Brain microvascular endothelial cell (primary cell): ENCODE measurements at regions not wholly inside any gene's neighbourhood (a gene's known extent, or its start where the extent isn't known, plus 50 kb on each side); places are given as distances from the start of the nearest gene placed in this dataset.

Source experiments
- DNase-seq: peaks from one replicate; pipeline ENCODE4 v3.0.0-alpha.2; 2020
- H3K27ac ChIP-seq: fragments of 250-450 bp; sonication (Bioruptor Pico); 2 replicates; pipeline ENCODE4 v1.5.1; 2020; ENCODE audit warnings: mild to moderate bottlenecking, moderate library complexity
- H3K27me3 ChIP-seq: fragments of 250-450 bp; sonication (Bioruptor Pico); replicated peaks from 2 replicates; pipeline ENCODE4 v1.5.1; 2020; ENCODE audit warnings: mild to moderate bottlenecking
- H3K36me3 ChIP-seq: fragments of 250-450 bp; sonication (Bioruptor Pico); replicated peaks from 2 replicates; pipeline ENCODE4 v1.5.1; 2020; ENCODE audit warnings: mild to moderate bottlenecking
- H3K4me3 ChIP-seq: 2 replicates; pipeline ENCODE4 v1.5.1; 2011; ENCODE audit warnings: low read depth, mild to moderate bottlenecking, control low read depth, low read length, moderate library complexity
- CTCF ChIP-seq: IDR thresholded peaks from 2 replicates; pipeline ENCODE4 v1.5.1; 2011; ENCODE audit warnings: low read depth, mild to moderate bottlenecking, moderate library complexity, low read length, control low read depth, inconsistent platforms; ENCODE audit errors: missing control alignments
- in situ Hi-C: cut with HindIII; loops from 2 replicates; pipeline ENCODE4 v1.10.0; 2017; ENCODE audit warnings: low sequenced_read_pairs, low pct_ligation_motif_present

GRCh38 chr3:115537669-115538068 is 85.6 kb upstream of the GAP43 start:
- in situ Hi-C loops, result no loop called here
- no peak overlapping the region for H3K27ac ChIP-seq
- TF ChIP-seq CTCF, result no peak

GRCh38 chr3:115547207-115547606 is 76.1 kb upstream of the GAP43 start:
- no peaks in the 10 kb centered on the region for H3K36me3 ChIP-seq
- H3K4me3 ChIP-seq, result no peak overlapping the region
- no peak for DNase-seq
- in situ Hi-C loops, result no loop called here
- H3K27ac ChIP-seq, result no peak overlapping the region
- no peak for TF ChIP-seq CTCF
- no peaks in the 10 kb centered on the region for H3K27me3 ChIP-seq

More at GRCh38 chr3:115537669-115538068, 85.6 kb upstream of the GAP43 start:
- Histone ChIP-seq H3K4me3 (no peak overlapping the region), H3K27me3 (no peaks in the 10 kb centered on the region), H3K36me3 (no peaks in the 10 kb centered on the region)
- DNase-seq, result no peak

GRCh38 chr3:115548611-115549010 is 74.7 kb upstream of the GAP43 start:
- Histone ChIP-seq H3K4me3 (no peak overlapping the region), H3K27me3 (no peaks in the 10 kb centered on the region), H3K27ac (no peak overlapping the region), H3K36me3 (no peaks in the 10 kb centered on the region)
- DNase-seq, result no peak
- TF ChIP-seq CTCF, result no peak
- in situ Hi-C loops, result no loop called here

- Histone ChIP-seq H3K4me3 (no peak overlapping the region), H3K36me3 (no peaks in the 10 kb centered on the region), H3K27me3 (no peaks in the 10 kb centered on the region), H3K27ac (no peak overlapping the region)
- in situ Hi-C loops, result no loop called here
- DNase-seq, result no peak
- no peak for TF ChIP-seq CTCF
These were observed 74.2 kb upstream of the GAP43 start for GRCh38 chr3:115549071-115549470.

GRCh38 chr3:115550285-115550761 is 73.0 kb upstream of the GAP43 start:
- Histone ChIP-seq H3K36me3 (no peaks in the 10 kb centered on the region), H3K4me3 (no peak overlapping the region), H3K27ac (no peak overlapping the region), H3K27me3 (no peaks in the 10 kb centered on the region)
- TF ChIP-seq CTCF, result no peak
- in situ Hi-C loops, result no loop called here
- no peak for DNase-seq

- H3K36me3 ChIP-seq, result no peaks in the 10 kb centered on the region
- H3K27ac ChIP-seq, result no peak overlapping the region
- in situ Hi-C loops, result no loop called here
These were observed 72.3 kb upstream of the GAP43 start for GRCh38 chr3:115551016-115551415.

More at GRCh38 chr3:115551016-115551415, 72.3 kb upstream of the GAP43 start:
- TF ChIP-seq CTCF, result no peak
- DNase-seq, result no peak
- Histone ChIP-seq H3K4me3 (no peak overlapping the region), H3K27me3 (no peaks in the 10 kb centered on the region)
